NCI-H2029 treated with DMSO at 0.1 percent for 48 hours (cell line): ENCODE measurements at regions not wholly inside any gene's neighbourhood (a gene's known extent, or its start where the extent isn't known, plus 50 kb on each side); places are given as distances from the start of the nearest gene placed in this dataset.

ENCODE experiments used
- DNase-seq: peaks from one replicate; lab custom pipeline; 2025; lab: John Stamatoyannopoulos, UW

DNA sequence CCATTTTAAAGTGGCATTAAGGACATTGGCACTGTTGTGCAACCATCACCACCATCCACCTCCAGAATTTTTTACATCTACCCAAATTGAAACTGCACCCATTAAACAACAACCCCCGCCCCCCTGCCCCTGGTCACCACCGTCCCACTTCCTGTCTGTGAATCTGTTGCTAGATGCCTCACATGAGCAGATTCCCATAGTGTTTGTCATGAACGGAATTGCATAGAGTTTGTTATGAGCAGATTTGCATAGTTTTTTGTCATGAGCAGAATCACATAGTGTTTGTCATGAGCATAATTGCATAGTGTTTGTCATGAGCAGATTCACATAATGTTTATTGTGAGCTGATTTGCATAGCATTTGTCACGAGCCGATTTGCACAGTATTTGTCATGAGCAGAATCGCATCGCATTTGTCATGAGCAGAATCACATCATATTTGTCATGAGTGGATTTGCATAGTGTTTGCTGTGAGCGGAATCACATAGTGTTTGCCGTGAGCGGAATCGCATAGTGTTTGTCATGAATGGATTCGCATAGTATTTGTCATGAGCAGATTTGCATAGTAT, 54.0 kb upstream of the GTF3A start:
- DNase-seq: no peak

- no peak for DNase-seq
Observed at GRCh38 chr13:27371932-27372331, 52.5 kb upstream of the GTF3A start.

DNA sequence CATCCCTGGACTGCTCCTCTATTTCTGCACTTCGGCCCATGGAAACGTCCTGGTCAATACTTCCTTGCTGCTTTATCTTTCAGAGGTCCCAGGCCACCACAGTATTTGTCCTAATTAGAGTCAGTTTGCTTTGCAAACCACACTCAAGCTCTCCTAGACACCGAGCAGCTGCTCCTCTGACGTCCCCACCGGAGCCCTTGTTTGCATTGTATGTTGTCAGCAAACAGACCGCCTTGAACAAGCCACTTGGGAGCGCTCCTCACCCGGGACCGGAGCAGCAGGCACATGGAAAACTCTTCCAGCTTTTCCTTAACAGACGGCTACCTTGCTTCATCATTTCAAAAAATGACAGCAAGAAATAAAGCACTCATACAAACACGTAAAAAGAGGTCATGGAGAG, 51.5 kb upstream of the GTF3A start:
- DNase-seq: peak; percentile 79

GRCh38 chr13:27374126-27374613, 50.2 kb upstream of the GTF3A start:
- no peak for DNase-seq
